ENCODE measurements at regions not wholly inside any gene's neighbourhood (a gene's known extent, or its start where the extent isn't known, plus 50 kb on each side); places are given as distances from the start of the nearest gene placed in this dataset.
"Not testable (repeated sequence)": the region's sequence is repeated elsewhere in the genome, so short reads cannot be mapped to it uniquely, and the experiment has no call there.

DNA sequence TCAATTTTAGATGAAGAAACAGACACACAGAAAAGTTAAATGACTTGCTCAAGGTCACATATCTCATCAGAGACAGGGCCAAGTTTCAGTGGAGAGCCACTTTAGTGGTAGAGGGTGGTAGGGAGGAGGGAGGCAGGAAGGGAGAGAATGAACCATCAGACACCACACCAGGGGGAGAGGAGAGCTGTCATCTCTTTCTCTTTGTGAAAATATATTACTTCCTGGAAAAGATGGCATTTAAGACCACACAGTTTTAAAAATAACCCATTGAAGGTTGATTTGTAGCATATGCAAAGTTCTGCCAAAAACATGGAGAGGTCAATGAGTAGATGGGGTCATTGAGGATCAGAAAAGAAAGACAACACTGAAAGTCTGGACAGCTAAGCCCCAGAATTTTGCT is 954.7 kb upstream of the DEFB115 start:
- TF ChIP-seq CTCF (IDR thresholded peaks at IDR 0.05; ENCODE audit: insufficient read depth, low read length, poor library complexity, severe bottlenecking); EZH2phosphoT487 (conservative IDR thresholded peaks at IDR 0.05; ENCODE audit: low read length): not testable (repeated sequence)

Data from SU-DHL-6 (cell line).